Right forelimb (tissue), 1 donor: ENCODE measurements at regions not wholly inside any gene's neighbourhood (a gene's known extent, or its start where the extent isn't known, plus 50 kb on each side); places are given as distances from the start of the nearest gene placed in this dataset.

ENCODE experiments used
- DNase-seq: peaks from one replicate; pipeline ENCODE4 v3.0.0-alpha.2; 2018

DNA sequence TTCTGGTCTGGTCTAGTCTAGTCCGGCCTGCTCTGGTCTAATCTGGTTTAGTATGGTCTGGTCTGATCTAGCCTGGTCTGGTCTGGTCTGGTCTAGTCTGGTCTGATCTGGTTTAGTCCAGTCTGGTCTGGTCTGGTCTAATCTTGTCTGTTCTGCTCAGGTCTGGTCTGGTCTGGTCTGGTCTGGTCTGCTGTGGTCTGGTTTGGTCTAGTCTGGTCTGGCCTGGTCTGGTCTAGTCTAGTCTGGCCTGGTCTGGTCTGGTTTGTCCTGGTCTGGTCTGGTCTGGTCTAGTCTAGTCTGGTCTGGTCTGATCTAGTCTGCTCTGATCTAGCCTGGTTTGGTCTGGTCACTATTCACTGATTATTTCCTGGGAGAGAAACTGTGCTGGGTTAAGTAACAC is 84.1 kb upstream of the PRR23E start:
- DNase-seq: peak; percentile 36

DNA sequence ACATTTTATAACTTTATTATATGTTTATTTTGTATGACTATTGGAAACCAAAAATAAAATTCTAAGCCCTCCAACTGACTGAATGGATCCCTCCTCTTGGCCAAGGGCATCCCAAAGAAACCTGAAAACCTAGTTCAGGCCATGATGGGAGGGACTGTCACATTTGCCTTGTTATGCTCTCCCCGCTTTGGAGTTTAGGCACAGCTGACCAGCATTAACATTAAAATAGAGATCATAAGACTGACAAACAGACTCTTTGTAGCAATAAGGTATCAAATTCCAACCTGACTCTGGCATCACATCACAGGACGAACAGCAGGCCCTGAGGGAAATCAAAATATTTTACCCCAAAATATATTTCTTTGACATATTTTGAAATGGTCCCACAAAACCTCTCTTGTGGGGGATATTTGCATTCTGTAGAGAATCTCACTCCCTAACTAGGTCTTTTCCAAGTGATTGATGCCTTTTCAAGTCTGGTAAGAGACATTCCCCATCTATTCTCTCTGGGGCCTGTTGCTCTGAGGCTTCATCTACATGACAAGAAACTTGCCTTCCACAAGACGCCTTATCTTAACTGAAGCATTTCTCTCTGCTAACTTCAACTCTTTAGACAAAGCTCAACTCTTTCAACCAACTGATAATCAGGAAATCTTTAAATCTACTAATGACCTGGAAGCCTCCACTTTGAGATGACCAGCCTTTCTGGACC is 81.8 kb upstream of the PRR23E start:
- DNase-seq: no peak

DNA sequence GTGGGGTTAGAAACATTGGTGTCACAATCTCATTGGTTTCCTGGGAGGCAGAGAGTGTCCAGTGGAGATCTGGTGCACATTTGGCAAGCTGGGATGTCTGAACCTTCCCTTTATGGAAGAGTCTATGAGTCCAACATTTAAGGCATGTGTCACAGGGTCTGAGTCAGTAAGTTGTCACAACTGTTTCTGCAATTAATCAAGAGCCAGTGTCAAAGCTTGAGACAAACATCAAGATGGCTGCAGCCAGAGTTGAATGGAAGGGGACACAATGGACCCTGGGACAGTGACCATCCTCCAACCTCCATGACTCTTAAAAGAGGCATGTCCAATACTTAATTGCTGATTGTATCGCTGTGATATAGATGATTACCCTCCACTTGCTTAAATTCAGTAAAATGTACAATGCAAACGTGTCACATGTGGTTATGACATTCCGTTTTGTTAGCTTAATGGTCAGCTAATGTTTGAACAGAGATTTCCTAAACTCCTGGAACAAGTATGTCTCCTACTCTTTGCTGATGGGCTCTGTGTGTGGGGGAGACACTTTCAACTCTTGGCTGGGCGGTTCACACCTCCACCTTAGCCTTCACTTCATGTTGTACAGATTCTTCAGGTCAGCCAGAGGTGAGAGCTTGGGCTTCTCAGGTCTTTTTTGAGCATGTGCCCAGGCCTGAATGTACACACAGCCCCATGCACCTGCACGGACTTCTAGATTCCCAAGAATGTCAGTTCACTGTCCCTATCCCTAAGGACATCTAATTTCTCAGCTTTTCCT is 79.9 kb upstream of the PRR23E start:
- peak; percentile 30 for DNase-seq

DNA sequence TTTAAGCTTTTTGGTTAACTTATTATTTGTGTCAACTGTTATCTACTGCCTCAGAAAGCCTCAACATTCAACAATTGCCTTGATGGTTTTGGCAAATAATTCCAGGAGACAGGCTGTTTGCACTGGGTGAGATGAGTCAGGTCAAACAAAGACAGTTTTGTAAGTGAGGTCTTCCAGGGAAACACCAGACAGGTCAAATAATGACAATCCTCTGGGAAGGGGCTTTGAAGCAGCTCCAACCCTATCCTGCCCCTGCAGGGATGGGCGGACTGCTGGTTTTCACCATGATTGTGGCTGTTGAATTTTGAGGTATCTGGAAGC is 79.4 kb upstream of the PRR23E start:
- DNase-seq: no peak

DNA sequence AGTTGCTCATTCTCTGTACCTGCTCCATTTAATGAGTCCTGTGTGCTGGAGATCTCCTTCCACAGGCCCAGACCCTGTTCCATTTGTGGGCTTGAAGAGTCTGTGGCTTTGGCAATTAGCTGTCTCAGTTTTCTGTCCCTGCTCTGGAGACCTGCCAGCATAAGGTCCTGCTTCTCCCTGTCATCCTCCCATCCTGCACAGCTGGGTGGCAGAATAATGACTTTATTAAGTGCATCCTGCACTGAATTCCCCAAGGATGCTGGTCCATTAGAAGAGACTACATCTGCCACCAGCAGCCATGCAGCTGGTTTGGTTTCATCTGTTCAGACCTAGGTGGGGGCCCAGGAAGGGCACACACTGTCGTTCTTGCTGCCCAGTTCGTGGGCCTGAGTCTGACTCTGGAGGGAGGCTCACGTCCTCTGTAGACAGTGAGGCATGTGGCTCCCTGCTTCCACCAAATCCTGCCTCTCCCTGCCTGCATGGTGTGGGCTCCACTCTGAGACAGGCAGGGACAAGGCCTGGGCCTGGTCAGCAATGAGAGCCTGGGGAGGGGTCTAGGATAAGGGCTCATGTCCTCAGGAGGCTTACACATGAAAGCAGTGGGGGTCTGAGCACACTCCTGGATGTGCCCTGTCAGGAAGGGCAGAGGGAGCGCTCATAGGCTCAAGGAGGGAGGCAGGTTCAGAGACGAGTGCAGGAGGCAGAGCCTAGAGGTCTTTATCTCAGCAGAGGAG is 78.4 kb upstream of the PRR23E start:
- DNase-seq: peak; percentile 4

DNA sequence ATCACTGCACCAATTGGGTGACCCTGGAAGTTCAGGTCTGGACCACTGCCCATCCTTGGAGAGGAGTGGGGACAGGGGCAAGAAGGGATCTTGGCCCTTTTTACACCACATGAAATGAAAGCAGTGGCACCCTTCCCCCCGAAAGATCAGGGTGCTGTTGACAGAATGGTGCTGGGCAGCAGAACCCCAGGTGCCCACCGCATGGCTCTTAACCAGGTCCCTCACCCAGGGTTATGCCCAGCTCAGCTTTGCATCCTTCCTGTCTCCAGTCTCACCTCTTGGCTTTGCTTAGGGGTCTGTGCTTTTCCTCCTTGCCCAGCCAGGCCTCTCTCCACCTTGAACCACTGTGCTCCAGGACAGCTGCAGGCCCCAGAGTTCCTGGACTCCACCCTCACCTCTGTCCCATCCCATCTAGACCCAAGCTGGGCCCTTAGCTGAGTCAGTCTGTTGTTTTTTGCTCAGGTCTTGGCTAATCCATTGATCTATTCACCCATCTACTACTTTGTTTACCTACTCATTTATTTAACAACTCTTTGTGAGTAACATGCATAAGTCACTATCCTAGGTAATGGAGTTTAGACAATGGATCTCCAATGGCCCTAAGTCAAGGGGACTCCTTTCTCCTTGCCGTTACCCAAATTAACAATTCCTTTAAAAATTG is 77.1 kb upstream of the PRR23E start:
- DNase-seq: peak; percentile 17

DNA sequence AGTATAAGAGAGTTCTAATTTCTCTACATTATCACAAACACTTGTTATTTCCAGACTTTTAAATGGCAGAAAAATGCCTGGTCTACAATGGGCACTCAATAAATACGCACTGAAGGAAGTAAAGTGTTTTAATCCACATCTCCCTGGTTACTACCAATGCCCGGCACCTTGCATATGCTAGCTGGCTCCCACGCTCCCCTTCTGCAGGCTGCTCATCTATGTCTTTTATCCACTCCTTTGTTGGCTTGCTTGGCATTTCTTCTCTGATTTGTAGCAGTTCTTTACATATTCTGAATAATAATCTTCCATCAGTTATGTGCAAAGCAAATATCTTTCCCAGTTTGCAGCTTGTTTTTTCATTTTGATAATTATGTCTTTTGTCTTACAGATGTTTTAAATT is 74.6 kb upstream of the PRR23E start:
- no peak for DNase-seq

DNA sequence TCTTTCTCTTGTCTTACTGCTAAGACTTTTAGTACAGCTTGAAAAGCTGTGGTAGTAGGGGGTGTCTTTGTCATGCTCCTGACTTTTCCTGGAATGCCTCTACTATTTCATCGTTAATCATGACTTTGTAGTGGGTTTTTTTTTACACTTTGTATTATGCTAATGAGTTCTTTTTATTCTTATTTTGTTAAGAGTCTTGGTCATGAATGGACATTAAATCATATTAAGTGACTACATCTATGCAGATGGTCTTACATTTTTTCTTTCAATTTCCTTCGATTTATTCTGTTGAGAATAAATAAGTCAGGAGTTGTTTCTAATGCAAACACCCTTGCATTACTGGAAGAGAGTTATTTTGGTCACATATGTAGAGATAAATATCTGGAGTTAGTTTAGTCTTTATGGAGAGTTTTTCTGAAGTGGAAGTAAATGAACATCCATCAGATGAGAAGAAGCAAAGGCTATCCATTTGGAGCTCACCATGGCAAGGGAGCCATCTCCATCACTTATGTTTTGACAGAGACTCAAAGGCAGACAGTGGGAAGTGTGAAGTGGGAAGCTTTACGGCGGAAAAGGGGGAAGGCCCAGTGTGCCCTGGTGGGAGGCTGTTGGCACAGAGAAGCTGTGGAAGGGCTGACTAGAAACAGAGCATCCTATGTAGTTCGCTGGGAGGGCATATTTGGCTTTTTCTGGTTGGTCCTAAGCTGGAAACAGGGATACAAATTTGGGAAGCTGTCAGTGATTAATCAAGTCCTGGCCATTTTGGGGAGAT is 73.1 kb upstream of the PRR23E start:
- no peak for DNase-seq

DNA sequence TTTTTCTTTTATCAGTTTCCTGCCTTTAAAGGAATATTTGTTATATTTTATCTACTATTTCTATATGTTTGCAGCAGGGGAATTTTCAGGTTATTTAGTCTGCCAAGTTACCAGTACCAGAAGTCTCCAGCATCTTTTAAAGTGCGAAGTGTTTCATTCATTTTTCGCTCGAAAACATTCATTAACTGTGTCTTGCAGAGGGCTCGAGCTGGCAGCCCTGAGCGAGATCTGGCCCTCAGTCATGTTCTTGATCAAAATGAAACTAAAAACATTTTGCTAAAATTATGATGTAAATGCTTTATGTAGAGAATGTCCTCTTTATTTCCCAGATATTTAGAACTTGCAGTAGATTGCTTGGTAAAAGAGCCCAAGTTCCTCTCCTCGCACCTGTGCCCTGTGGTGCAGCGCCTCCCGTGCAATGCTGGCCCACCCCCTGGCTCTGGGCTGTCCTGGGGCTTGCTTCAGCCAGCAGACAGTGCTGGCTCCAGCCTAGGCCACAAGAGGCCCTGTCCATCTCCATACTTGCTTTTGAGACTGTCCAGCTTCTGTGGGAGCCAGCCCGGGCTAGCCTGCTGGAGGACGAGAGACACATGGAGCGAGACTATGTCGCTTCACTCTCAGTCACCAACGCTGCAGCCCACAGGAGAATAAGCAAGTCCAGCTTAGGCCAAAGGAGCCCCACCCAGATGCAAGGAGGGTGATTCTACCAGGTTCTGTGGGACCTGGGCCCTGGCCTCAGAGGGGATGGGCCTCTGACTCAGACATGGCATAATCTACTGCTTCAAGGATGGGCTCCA is 71.9 kb upstream of the PRR23E start:
- DNase-seq: peak; percentile 7

DNA sequence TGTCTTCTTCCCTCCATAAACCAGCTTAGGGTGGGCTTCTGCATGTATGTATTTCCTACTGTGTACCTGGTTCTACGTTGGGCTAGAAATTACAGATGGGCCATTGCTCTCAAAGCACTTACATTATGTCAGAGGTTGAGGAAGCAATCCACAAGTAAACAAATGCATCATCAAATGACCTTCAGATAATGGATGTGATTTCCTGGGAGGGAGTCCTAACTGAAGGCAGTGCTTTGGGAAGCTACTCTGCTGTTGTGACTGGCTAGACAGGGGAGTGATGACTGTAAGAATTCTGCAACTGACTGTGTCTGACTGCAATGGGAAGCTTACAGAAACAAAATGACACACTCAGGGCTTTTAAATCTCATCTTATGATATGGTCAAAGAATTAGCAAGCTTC is 71.0 kb upstream of the PRR23E start:
- DNase-seq: no peak

DNA sequence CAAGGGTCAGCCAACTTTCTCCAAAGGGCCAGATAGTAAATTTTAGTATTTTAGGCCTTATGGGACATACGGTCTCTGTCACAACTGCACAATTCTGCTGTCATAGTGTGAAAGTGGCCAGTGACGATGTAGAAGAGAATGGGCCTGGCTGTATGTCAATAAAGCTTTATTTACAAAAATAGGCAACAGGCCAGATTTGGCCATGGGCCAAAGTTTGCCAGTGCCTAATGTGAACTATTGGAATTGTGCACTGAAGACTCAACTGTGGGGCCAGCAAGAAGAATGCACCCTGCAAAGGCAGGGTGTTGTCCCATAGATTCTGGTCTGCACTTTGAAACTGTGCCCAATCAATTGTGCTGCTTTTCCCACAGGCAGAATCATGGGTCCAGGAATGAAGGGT is 69.4 kb upstream of the PRR23E start:
- no peak for DNase-seq

DNA sequence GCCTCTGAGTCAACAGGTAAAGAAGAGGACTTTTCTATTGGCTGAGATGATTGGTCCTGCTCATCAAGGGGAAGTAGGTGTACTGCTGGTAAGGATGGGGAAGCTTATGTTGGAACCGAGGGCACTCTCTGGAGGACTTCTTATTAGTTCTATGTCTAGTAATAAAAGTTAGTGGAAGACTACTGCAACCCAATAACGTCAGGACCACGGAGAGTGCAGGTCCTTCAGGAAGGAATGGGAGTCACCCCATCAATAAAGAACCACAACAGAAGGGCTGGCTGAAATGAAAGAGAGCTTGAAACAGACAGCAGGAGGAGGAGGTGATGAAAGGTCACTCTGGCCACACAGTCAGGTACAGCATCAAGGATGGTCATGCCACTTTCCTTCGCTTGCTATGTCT is 68.8 kb upstream of the PRR23E start:
- no peak for DNase-seq

DNA sequence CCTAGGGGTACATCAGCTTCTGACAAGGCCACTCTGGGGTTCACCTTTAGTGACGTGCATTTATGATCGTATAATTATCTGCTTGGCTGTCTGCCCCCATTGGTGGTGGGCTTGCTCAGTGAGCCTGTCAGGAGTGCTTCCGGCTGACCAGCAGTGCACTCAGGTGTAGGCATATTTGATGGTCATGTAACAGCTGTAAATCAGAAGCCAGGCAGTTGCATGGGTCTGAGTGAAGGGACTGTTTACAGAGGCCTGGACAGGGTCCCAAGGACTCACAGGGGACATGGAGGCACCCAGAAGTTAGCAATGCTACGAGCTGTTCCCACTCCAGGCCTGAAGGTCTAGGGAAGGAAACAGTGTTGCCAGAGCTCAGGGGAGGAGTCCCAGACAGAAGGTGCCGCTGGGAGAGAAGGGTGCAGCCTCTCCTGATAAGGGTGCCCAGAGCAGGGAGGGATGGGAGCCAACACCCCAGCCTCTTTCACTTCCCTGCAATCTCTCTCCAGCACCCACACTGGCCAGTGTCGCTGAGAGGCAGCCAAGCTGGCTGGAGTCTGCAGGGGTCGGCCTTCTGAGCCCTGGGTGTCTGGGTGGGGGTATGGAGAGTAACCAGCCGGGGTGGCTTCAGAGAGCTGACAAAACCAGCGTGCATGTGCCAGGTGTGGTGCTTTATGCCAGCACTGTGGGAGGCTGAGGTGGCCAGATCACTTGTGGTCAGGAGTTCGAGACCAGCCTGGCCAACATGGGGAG is 61.3 kb upstream of the PRR23E start:
- no peak for DNase-seq

DNA sequence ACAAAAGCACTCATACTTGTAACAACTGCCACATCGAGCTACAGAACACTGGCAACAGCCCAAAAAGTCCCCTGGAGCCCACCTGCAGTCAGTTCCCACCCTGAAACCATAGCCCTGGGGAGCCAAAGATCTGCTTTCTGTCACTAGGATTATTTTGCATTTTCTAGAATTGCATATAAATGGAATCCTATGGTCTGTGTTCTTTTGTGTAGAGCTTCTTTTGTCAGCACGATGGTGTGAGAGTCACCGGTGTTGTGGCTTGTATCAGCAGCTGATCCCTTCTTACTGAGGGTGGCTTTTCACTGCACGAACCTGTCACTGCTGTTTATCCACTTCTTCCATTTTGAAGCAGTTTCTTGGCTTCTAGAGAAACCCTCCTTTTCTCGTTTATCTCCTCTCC is 60.1 kb upstream of the PRR23E start:
- DNase-seq: no peak

DNA sequence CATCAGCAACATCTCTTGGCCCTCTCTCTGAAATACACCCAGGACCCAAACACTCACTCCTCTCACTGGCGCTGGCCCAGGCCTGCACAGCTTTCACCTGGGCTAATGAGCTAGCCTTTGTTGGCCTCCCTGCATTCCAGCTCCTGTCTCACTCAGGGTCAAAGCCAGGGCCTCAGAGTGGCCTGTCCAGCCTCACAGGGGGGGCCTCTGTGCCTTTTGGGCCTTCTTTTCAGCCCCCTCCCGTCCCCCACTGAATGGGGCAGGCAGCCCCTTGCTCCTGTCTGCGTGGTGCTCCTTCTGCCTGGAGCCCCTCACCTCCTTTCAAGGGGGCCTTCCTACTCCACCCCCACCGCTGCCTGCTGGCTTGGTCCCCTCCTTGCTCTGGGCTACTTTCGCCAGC is 59.0 kb upstream of the PRR23E start:
- DNase-seq: no peak

DNA sequence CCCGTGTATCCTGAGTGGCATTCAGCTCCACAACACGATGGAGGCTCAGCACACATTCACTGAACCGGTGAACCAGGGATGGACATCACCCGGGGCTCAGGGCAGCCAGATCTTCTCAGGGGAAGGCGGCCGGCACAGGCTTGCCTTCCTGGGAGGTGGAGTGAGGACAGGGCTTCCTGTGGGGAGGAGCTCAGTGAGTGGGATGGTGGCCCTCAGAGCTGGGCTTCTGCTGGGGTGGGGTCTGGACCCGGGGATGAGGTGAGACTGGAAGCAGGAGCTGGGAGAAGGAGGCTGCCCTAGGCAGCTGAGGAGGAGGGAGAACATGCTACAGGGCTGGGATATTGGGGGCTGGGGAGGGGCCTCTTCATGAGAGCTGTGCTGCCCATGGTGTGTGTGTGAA is 58.5 kb upstream of the PRR23E start:
- DNase-seq: no peak

DNA sequence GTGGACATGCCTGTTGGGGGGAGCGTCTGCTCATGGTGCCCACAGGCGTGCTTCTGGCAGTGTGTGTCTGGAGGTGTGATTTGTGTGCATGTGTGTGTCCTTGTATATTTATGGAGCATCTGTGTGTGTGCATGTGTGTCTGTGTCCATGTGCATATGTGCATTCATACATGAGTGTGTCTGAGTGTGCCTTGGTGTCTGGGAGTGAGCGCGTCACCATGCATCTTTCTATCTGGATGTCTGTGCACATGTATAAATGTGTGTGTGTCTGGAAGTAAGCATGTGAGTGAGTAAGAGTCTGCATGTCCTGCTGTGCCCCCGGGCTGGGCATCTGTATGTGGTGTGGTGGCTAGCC is 58.1 kb upstream of the PRR23E start:
- DNase-seq: no peak

DNA sequence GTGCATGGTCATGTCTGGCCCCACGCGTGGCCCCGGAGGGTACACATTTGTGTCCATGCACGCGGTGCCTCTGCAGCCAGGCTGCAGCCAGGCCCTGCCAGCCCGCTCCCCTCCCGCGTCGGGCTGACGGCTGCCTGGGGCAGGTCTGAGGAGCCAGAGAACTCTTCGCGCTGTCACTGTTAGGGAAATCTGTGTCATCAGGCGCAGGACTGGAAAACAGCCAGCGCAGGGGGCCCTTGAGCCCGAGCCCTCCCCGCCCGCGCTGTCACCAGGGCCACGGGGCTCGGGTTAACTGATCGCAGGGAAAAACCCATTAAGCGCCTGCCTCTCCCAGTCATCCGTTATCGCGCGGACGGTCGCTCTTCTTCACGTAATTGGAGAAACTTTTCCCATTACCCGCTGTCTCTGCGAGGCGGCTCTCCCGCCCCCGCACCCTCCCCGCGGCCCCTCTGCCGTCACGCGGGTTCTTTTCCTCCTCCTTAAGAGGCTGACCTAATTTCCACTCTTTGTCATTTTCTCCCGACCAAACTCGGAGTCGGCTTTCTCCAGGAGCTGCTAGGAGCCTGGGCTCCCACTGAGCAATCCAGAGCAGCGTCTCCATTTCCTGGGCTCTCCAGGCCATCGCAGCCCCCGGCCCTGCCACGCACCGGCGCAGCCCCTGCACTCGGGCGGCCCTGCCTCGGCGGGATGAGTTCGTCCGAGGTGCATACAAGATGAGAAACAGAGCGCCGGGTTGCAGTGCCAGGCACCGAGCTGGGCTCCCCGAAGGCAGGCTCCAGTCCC is 57.5 kb upstream of the PRR23E start:
- peak; percentile 58 for DNase-seq

DNA sequence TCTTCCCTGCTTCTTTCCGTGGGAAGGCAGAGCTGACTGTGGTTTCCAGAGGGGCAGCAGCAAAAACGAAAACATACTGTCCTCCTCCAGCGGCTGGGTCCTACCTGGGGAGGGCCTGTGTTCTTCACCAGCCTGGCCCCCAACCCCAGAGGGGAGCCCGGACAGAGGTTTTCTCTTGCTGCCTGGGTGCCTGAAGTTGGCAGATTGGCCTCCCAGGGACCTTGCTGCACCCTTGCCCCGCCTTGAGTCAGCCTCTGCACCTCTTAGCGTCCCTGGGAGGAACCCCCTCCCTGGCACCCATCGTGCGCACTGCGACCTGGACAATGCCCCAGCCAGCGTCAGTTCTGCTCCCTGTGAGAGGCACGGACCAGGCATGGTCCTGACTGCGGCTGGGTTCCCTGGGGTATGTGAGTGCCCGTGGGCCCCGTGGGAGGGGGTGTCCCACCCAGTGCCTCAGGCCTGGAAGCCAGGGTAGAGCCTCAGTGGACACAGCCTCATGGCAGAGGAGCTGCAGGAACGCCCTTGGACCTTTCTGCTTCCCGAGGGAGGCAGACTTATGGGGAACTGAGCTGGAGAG is 56.8 kb upstream of the PRR23E start:
- DNase-seq: no peak

DNA sequence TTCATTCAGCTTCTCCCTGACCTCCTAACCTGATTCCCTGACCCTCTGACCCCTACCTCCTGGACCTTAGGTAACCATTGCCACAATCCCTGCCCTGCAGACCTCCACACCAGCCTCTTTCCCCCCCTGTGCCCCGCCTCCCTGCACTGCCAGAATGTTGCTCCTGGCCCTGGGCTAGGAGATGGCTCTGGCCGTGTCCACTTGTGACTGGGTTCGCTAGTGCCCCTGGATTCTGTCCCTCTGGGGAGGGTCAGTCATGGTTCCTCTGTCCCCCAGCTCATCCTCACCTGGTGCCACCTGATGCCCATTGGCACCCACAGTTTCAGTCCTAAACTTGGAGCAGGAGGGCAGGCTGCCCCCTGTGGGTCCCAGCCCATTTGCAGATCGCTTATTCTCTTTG is 56.2 kb upstream of the PRR23E start:
- no peak for DNase-seq
